ENCODE measurements at regions not wholly inside any gene's neighbourhood (a gene's known extent, or its start where the extent isn't known, plus 50 kb on each side); places are given as distances from the start of the nearest gene placed in this dataset.

GRCh38 chr14:82533351-82533750 lies 999.7 kb upstream of the SEL1L start:
- no peaks in the 10 kb centered on the region for H3K27me3 ChIP-seq (ENCODE audit: low read length)
- H3K4me2 ChIP-seq (ENCODE audit: low read depth, low read length, poor library complexity, severe bottlenecking): no peak overlapping the region
- H2AFZ ChIP-seq (ENCODE audit: low read length): no peak overlapping the region
- H3K4me3 ChIP-seq (ENCODE audit: low read length): no peak overlapping the region
- H3K79me2 ChIP-seq (ENCODE audit: low read length): no peaks in the 10 kb centered on the region
- H3K27ac ChIP-seq (ENCODE audit: low read length): no peak overlapping the region
- no peaks in the 10 kb centered on the region for H3K9me2 ChIP-seq (replicated peaks; ENCODE audit: insufficient read depth, low read length)
- no peak overlapping the region for H3K9ac ChIP-seq (ENCODE audit: low read length)
- peaks cover 63% of the 10 kb centered on the region for H3K9me3 ChIP-seq (ENCODE audit: low read length)
- H3K4me1 ChIP-seq (ENCODE audit: low read length): no peaks in the 10 kb centered on the region
- no peak for DNase-seq
- H3K36me3 ChIP-seq (ENCODE audit: insufficient read depth, low read length): no peaks in the 10 kb centered on the region
- no peaks in the 10 kb centered on the region for H4K20me1 ChIP-seq (ENCODE audit: insufficient read depth, low read depth, low read length)

GRCh38 chr14:82536566-82536965 lies 1002.9 kb upstream of the SEL1L start:
- Histone ChIP-seq H3K9me3 (ENCODE audit: low read length) (peaks cover 60% of the 10 kb centered on the region), H3K4me1 (ENCODE audit: low read length) (no peaks in the 10 kb centered on the region), H3K9me2 (replicated peaks; ENCODE audit: insufficient read depth, low read length) (no peaks in the 10 kb centered on the region), H3K4me3 (ENCODE audit: low read length) (no peak overlapping the region; the same call in 1 of the 2 replicates), H3K36me3 (ENCODE audit: insufficient read depth, low read length) (no peaks in the 10 kb centered on the region), H3K27me3 (ENCODE audit: low read length) (no peaks in the 10 kb centered on the region), H3K9ac (ENCODE audit: low read length) (no peak overlapping the region), H3K27ac (ENCODE audit: low read length) (no peak overlapping the region), H2AFZ (ENCODE audit: low read length) (no peak overlapping the region), H3K4me2 (ENCODE audit: low read depth, low read length, poor library complexity, severe bottlenecking) (no peak overlapping the region), H4K20me1 (ENCODE audit: insufficient read depth, low read depth, low read length) (no peaks in the 10 kb centered on the region), H3K79me2 (ENCODE audit: low read length) (no peaks in the 10 kb centered on the region)
- no peak for DNase-seq

- Histone ChIP-seq H3K27ac (ENCODE audit: low read length) (no peak overlapping the region), H3K4me1 (ENCODE audit: low read length) (no peaks in the 10 kb centered on the region), H3K9ac (ENCODE audit: low read length) (no peak overlapping the region), H3K9me3 (ENCODE audit: low read length) (peaks cover 67% of the 10 kb centered on the region), H3K9me2 (replicated peaks; ENCODE audit: insufficient read depth, low read length) (no peaks in the 10 kb centered on the region), H3K4me2 (ENCODE audit: low read depth, low read length, poor library complexity, severe bottlenecking) (no peak overlapping the region), H3K4me3 (ENCODE audit: low read length) (no peak overlapping the region), H3K27me3 (ENCODE audit: low read length) (no peaks in the 10 kb centered on the region), H3K79me2 (ENCODE audit: low read length) (no peaks in the 10 kb centered on the region), H4K20me1 (ENCODE audit: insufficient read depth, low read depth, low read length) (no peaks in the 10 kb centered on the region), H2AFZ (ENCODE audit: low read length) (no peak overlapping the region), H3K36me3 (ENCODE audit: insufficient read depth, low read length) (no peaks in the 10 kb centered on the region)
- no peak for DNase-seq
These were observed 1004.2 kb upstream of the SEL1L start for GRCh38 chr14:82537831-82538230.

GRCh38 chr14:82546401-82546800 lies 1012.7 kb upstream of the SEL1L start:
- H3K4me2 ChIP-seq (ENCODE audit: low read depth, low read length, poor library complexity, severe bottlenecking): no peak overlapping the region
- H3K4me3 ChIP-seq (ENCODE audit: low read length): no peak overlapping the region
- H3K27ac ChIP-seq (ENCODE audit: low read length): no peak overlapping the region
- no peaks in the 10 kb centered on the region for H3K36me3 ChIP-seq (ENCODE audit: insufficient read depth, low read length)
- no peaks in the 10 kb centered on the region for H4K20me1 ChIP-seq (ENCODE audit: insufficient read depth, low read depth, low read length)
- H3K4me1 ChIP-seq (ENCODE audit: low read length): no peaks in the 10 kb centered on the region
- no peak overlapping the region for H3K9ac ChIP-seq (ENCODE audit: low read length)
- H3K9me2 ChIP-seq (replicated peaks; ENCODE audit: insufficient read depth, low read length): no peaks in the 10 kb centered on the region
- no peak for DNase-seq
- no peaks in the 10 kb centered on the region for H3K79me2 ChIP-seq (ENCODE audit: low read length)
- no peak overlapping the region for H2AFZ ChIP-seq (ENCODE audit: low read length)
- no peaks in the 10 kb centered on the region for H3K27me3 ChIP-seq (ENCODE audit: low read length)
- peaks cover 53% of the 10 kb centered on the region for H3K9me3 ChIP-seq (ENCODE audit: low read length)

GRCh38 chr14:82549306-82549990 lies 1015.8 kb upstream of the SEL1L start:
- Histone ChIP-seq H3K4me1 (ENCODE audit: low read length) (no peaks in the 10 kb centered on the region), H3K4me2 (ENCODE audit: low read depth, low read length, poor library complexity, severe bottlenecking) (no peak overlapping the region), H4K20me1 (ENCODE audit: insufficient read depth, low read depth, low read length) (no peaks in the 10 kb centered on the region), H2AFZ (ENCODE audit: low read length) (no peak overlapping the region), H3K4me3 (ENCODE audit: low read length) (no peak overlapping the region), H3K79me2 (ENCODE audit: low read length) (no peaks in the 10 kb centered on the region), H3K9ac (ENCODE audit: low read length) (no peak overlapping the region), H3K9me2 (replicated peaks; ENCODE audit: insufficient read depth, low read length) (no peaks in the 10 kb centered on the region; the same call in 1 of the 2 replicates), H3K27me3 (ENCODE audit: low read length) (no peaks in the 10 kb centered on the region), H3K27ac (ENCODE audit: low read length) (no peak overlapping the region), H3K9me3 (ENCODE audit: low read length) (peaks cover 42% of the 10 kb centered on the region), H3K36me3 (ENCODE audit: insufficient read depth, low read length) (no peaks in the 10 kb centered on the region)
- DNase-seq: no peak

GRCh38 chr14:82562881-82563280 lies 1029.2 kb upstream of the SEL1L start:
- Histone ChIP-seq H3K9me3 (ENCODE audit: low read length) (peaks cover 57% of the 10 kb centered on the region), H3K4me1 (ENCODE audit: low read length) (no peaks in the 10 kb centered on the region), H3K36me3 (ENCODE audit: insufficient read depth, low read length) (no peaks in the 10 kb centered on the region), H4K20me1 (ENCODE audit: insufficient read depth, low read depth, low read length) (no peaks in the 10 kb centered on the region), H3K9ac (ENCODE audit: low read length) (no peak overlapping the region), H3K27ac (ENCODE audit: low read length) (no peak overlapping the region), H3K27me3 (ENCODE audit: low read length) (no peaks in the 10 kb centered on the region), H3K9me2 (replicated peaks; ENCODE audit: insufficient read depth, low read length) (no peaks in the 10 kb centered on the region), H2AFZ (ENCODE audit: low read length) (no peak overlapping the region), H3K4me2 (ENCODE audit: low read depth, low read length, poor library complexity, severe bottlenecking) (no peak overlapping the region), H3K4me3 (ENCODE audit: low read length) (no peak overlapping the region), H3K79me2 (ENCODE audit: low read length) (no peaks in the 10 kb centered on the region)
- no peak for DNase-seq

GRCh38 chr14:82565825-82566224 lies 1032.2 kb upstream of the SEL1L start:
- DNase-seq: no peak
- no peaks in the 10 kb centered on the region for H3K36me3 ChIP-seq (ENCODE audit: insufficient read depth, low read length)
- peaks cover 56% of the 10 kb centered on the region for H3K9me3 ChIP-seq (ENCODE audit: low read length)
- no peak overlapping the region for H3K4me3 ChIP-seq (ENCODE audit: low read length)
- H3K27ac ChIP-seq (ENCODE audit: low read length): no peak overlapping the region
- no peak overlapping the region for H2AFZ ChIP-seq (ENCODE audit: low read length)
- H3K9me2 ChIP-seq (replicated peaks; ENCODE audit: insufficient read depth, low read length): no peaks in the 10 kb centered on the region
- no peaks in the 10 kb centered on the region for H4K20me1 ChIP-seq (ENCODE audit: insufficient read depth, low read depth, low read length)
- no peaks in the 10 kb centered on the region for H3K4me1 ChIP-seq (ENCODE audit: low read length)
- no peak overlapping the region for H3K9ac ChIP-seq (ENCODE audit: low read length)
- no peaks in the 10 kb centered on the region for H3K79me2 ChIP-seq (ENCODE audit: low read length)
- no peaks in the 10 kb centered on the region for H3K27me3 ChIP-seq (ENCODE audit: low read length)
- no peak overlapping the region for H3K4me2 ChIP-seq (ENCODE audit: low read depth, low read length, poor library complexity, severe bottlenecking)

GRCh38 chr14:82587226-82587625 lies 1053.6 kb upstream of the SEL1L start:
- Histone ChIP-seq H3K9me2 (replicated peaks; ENCODE audit: insufficient read depth, low read length) (no peaks in the 10 kb centered on the region), H3K4me3 (ENCODE audit: low read length) (no peak overlapping the region), H3K9me3 (ENCODE audit: low read length) (peaks cover 59% of the 10 kb centered on the region)

More at GRCh38 chr14:82587226-82587625, 1053.6 kb upstream of the SEL1L start:
- H3K4me1 ChIP-seq (ENCODE audit: low read length): no peaks in the 10 kb centered on the region
- H3K9ac ChIP-seq (ENCODE audit: low read length): no peak overlapping the region
- H2AFZ ChIP-seq (ENCODE audit: low read length): no peak overlapping the region
- no peak overlapping the region for H3K4me2 ChIP-seq (ENCODE audit: low read depth, low read length, poor library complexity, severe bottlenecking)
- no peaks in the 10 kb centered on the region for H4K20me1 ChIP-seq (ENCODE audit: insufficient read depth, low read depth, low read length)
- H3K27ac ChIP-seq (ENCODE audit: low read length): no peak overlapping the region
- no peaks in the 10 kb centered on the region for H3K27me3 ChIP-seq (ENCODE audit: low read length)
- no peaks in the 10 kb centered on the region for H3K79me2 ChIP-seq (ENCODE audit: low read length)
- no peaks in the 10 kb centered on the region for H3K36me3 ChIP-seq (ENCODE audit: insufficient read depth, low read length)
- DNase-seq: no peak
